GM04503 (cell line): ENCODE measurements at regions not wholly inside any gene's neighbourhood (a gene's known extent, or its start where the extent isn't known, plus 50 kb on each side); places are given as distances from the start of the nearest gene placed in this dataset.
A peak's percentile ranks its signal among the peaks of the same experiment; 100 is the strongest.

Experiments
- DNase-seq: peaks from one replicate; pipeline ENCODE4 v3.0.0-alpha.2; 2012; ENCODE audit warnings: low read depth

GRCh38 chr4:125693228-125693627, 378.5 kb downstream of the FAT4 start:
- DNase-seq, result no peak

- DNase-seq, result no peak
Observed at GRCh38 chr4:125702406-125702805, 387.7 kb downstream of the FAT4 start.

DNA sequence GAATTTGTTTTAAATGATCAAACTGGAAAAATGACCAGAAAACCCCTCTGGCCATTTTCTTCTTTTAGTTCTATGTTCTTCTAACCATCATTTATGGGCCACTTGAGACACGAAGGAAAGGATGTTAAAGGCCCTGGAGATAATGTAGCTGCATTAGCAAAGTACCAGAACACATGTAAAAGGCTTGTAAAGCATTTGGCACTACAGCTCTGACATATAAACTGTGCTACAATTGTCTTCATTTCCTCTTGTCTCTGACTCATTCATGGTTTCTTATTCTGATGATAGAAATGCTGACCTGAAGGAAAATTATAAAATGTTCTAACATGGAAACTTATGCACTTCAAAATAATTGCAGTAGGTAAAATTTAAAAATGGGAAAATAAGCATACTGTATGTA, 388.7 kb downstream of the FAT4 start:
- peak; percentile 11 for DNase-seq

DNA sequence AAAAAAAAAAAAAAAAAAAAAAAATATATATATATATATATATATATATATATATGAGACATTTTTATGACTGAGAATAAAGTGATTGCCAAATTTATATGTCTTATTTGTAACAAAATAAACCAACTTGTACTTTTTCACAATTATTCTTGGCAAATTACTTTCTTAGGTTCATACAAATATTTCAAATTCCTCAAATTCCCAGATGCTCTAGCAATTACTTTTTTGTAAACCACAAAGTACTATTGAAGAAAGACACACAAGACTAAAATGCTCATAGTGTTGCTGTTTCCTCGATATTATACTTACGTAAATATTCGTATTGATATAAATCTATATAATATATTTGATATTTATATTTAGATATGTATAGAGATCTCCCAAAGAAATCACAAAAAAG, 390.0 kb downstream of the FAT4 start:
- DNase-seq, result peak; percentile 38

DNA sequence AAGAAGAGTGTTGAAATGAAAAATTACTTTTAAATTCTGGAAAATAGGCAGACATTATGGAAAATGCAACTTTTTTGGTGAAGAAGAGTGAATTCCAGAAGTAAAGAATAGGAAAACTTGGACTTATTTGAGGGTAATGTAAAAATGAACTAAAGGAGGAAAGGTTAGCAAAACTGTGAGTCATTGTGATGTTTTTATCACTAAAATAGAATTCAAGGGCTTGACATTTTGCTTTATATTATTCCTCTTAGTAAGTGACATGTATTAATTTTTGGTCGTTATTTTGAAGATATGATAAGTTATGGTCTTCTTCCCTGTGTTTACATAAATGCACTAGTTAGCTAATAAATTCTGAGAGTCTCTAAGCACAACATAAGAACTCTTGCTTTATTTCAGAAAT, 390.9 kb downstream of the FAT4 start:
- no peak for DNase-seq

DNA sequence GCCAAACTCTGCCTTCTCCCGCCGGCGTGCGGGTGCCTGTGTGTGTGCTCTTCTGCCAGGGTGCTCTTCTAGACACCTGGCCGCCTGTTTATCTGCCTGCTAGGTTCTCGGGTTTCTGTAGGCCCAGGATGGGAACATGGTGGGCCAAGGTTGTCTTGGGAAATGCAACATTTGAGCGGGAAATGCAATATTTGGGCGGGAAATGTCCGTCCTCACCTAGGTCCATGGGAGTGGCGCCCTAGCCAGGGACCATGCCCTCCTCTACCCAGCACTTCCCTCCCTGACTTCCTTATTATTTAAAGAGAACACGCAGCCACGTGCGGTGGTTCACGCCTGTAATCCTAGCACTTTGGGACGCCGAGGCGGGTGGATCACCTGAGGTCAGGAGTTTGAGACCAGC, 392.6 kb downstream of the FAT4 start:
- no peak for DNase-seq

DNA sequence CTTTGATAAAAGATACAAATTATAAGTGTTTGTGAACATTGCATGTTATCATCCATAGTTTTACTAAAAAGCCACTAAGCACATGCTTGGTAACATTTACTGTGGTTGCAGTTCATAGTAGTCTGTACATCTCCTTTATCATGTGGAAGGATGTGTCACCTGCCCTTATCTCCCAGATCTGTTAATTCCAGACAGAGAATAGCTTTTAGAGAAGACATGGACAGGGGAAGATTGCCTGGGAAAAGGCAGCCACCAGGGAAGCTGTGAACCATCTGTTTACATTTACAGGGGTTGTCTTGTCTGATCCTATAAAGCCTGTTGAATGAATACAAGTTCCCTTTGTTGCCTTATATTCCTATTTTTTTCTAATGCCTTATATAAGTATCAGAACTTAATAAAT, 396.0 kb downstream of the FAT4 start:
- DNase-seq, result no peak

DNA sequence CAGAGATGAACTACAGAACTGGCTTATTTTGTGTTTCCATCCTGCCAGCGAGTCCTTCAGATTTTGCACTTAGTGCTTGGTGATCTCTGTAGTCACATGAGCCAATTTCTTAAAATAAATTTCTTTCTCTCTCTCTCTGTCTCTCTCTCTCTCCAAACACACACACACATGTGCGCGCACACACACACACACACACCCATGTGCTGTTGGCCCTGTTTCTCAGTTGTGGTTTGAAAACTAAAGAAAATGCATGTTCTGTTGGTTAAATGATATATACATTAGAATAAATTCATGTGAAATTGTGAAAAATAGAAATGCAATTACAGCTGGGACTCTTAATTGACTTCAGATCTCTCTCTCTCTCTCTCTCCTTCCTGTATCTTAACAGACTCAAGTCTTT, 399.3 kb downstream of the FAT4 start:
- no peak for DNase-seq

DNA sequence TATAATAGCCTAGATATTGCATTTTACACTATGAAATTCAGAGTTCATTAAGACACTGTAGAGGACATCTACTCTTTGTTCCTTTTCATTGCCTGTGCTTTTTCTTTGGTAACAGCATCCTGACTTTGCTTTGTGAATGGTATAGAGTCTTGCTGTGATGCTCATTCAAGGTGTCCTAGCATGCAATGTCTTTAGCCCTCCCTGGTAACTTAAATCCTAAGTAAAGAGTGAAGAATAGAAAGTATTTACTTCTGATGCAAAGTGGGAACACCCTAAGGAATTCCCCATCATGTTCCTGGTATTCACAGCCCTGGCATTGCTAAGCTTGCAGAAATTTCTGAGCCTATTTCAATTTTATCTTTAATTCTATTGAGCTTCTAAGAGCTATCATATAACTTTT, 400.1 kb downstream of the FAT4 start:
- no peak for DNase-seq

DNA sequence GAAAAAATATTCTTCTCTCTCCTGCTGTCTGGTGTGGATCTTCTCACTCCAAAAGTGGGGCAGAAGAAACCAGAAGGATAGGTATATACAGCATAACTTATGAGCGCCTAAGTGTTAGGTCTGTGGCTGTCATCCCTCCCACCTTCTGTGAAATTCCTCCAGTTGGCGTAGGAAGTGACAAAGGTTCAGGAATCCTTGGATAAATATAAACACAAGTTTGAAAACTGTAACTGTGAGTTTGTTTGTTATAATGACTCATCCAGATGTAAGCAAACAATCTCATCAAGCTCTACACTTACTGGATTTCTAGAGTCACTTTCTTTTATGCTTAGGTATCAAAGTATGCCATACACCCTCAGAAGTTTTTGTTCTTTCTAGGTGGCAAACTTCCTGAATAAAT, 405.2 kb downstream of the FAT4 start:
- DNase-seq, result no peak

GRCh38 chr4:125722009-125722408, 407.3 kb downstream of the FAT4 start:
- DNase-seq, result no peak

DNA sequence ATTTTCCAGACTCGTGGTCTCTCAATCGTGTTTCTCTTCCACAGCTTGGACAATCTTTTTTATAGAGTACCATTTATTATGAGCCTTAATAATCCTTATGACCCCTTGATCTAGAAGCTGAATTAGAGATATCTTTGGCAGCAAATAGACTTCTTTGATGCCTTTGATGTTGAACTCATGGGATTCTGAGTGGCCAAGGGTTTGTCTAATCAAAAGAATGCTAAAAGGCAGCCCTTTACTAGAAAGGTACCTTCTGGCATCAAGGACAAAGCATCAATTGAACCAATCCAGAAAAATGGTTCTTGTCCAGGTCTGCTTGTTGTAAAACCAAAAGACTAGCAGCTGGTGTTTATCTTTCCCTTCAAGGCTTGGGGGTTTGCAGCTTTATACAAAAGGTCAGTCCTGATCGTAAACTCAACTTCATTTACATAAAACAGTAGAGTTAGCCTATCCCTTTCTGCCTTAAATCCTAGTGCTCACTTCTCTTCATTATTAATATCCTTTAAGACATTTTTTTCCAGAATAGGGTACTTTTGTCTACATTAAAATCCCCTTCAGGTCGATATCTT, 411.3 kb downstream of the FAT4 start:
- DNase-seq, result no peak

DNA sequence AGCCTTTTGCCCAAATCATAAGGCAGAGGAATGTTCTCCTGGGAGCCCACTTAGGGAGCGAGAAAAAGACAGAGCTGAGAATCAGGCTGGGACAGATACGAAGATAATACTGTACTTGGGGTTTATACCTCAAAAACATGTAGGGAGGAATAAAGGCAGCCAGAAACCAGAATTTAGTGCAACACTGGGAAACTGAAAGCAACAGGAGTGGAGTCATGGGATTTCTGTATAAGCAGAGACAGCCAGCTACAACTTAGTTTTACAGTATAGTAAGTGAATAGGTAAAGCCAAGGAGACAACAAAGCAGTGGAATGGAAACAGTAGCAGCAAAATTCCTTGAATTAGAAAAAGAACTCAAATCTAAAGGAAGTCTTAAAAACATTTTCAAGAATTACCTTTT, 413.2 kb downstream of the FAT4 start:
- DNase-seq, result no peak

GRCh38 chr4:125728568-125728967, 413.8 kb downstream of the FAT4 start:
- DNase-seq, result peak; percentile 87

GRCh38 chr4:125729171-125729570, 414.4 kb downstream of the FAT4 start:
- no peak for DNase-seq

DNA sequence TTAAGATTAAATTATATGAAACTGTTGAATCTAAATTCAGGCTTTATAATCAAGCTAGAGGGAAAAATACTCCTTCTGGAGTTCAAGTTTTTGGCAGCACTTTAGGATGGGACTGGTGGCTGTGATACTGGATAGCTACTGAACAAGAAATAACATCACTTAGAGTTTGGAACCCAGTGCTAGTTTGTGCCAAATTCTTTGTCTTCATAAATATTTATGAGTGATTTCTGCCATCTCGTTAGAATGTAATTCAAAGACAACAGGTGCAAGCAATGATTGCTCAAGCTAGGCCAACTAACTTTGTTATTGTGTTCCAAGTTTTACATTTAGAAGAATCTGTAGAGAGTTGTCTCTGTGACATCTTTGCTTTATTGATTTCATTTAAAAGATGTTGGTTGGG, 417.9 kb downstream of the FAT4 start:
- no peak for DNase-seq

DNA sequence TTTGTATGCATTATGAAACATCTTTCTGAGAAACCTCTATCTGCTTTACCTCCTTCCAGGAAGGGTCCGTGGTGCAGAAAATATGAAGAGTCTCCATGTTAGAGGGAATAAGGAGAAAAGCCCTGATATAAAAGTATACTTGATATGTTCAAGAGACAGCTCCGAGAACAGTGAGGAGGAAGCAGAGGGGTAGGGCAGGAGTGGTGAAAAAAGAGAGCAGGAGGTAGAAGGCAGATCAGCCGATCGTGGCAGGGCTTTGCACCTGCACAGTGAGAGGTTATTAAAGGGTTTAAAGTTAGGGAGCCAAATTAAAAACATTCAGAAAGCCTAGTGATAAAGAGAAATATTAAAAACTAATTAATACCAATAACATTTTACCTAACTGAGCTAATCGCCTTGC, 419.7 kb downstream of the FAT4 start:
- DNase-seq, result no peak

DNA sequence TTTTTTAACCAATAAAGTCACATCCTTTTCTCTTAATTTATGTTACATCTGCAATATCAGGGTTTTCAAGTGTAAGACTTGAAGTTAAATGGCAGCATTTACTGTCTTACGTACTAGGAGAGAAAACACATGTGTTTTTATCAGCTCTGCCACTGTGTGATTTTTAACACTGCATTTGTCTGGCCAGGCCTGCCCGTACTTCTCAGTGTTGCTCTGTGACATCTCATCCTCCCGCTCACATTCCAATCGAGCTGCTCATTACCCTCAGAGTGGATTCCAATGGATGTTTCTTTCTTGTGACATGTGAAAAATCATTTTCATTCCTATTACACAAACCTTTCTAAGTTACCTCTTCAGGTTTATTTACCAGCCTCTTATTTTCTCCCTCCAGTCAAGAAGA, 420.3 kb downstream of the FAT4 start:
- DNase-seq, result peak; percentile 67

- DNase-seq, result peak; percentile 24
Observed at GRCh38 chr4:125736057-125736456, 421.3 kb downstream of the FAT4 start.

GRCh38 chr4:125739760-125740159, 425.0 kb downstream of the FAT4 start:
- no peak for DNase-seq

GRCh38 chr4:125741825-125742452, 427.2 kb downstream of the FAT4 start:
- DNase-seq, result no peak

- no peak for DNase-seq
Observed at GRCh38 chr4:125744891-125745364, 430.2 kb downstream of the FAT4 start.

GRCh38 chr4:125749354-125749753, 434.6 kb downstream of the FAT4 start:
- DNase-seq, result no peak

DNA sequence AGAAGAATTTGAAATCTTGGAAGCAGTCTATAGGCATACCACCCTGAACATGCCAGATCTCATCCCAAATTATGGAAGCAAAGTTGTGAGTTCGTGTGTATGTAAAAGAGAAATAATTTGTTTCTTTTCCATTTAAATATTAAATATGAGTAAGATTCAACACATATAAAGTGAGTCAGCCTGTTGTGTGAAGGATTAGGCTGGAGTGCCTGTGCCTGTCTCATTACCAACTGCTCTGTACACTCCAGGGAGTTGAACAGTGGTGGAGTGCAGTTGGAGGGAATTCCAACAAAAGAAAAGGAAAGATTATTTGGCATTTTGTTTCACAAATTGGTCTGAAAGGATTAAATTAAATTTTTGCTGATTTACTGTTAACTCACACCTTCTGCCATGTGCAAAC, 435.6 kb downstream of the FAT4 start:
- DNase-seq, result no peak
